Activated CD4-positive, alpha-beta T cell treated with anti-CD3 and anti-CD28 coated beads, Interleukin-2, amount 10 ng/mL, durations not matched to agents 24 days and 14 days (primary cell): ENCODE measurements at regions not wholly inside any gene's neighbourhood (a gene's known extent, or its start where the extent isn't known, plus 50 kb on each side); places are given as distances from the start of the nearest gene placed in this dataset.

ENCODE experiments used
- DNase-seq: peaks from one replicate; pipeline ENCODE4 v3.0.0; 2022
- H3K27ac Mint-ChIP-seq: one replicate; pipeline ENCODE4 v1.8.0; 2022; ENCODE audit warnings: mild to moderate bottlenecking, mixed read lengths
- H3K27me3 Mint-ChIP-seq: one replicate; pipeline ENCODE4 v1.8.0; 2022; ENCODE audit warnings: mixed read lengths
- H3K36me3 Mint-ChIP-seq: one replicate; pipeline ENCODE4 v1.8.0; 2022; ENCODE audit warnings: low read depth, mild to moderate bottlenecking, mixed read lengths
- H3K4me1 Mint-ChIP-seq: one replicate; pipeline ENCODE4 v1.8.0; 2021; ENCODE audit warnings: mixed read lengths
- H3K4me3 Mint-ChIP-seq: one replicate; pipeline ENCODE4 v1.8.0; 2022; ENCODE audit warnings: mild to moderate bottlenecking, moderate library complexity, mixed read lengths
- H3K9me3 Mint-ChIP-seq: one replicate; pipeline ENCODE4 v1.8.0; 2021; ENCODE audit warnings: mixed read lengths
- intact Hi-C: fragments of 100-400 bp; cut with micrococcal nuclease; formaldehyde crosslinking; loops from one replicate; pipeline ENCODE4 v1.15.1; 2023

DNA sequence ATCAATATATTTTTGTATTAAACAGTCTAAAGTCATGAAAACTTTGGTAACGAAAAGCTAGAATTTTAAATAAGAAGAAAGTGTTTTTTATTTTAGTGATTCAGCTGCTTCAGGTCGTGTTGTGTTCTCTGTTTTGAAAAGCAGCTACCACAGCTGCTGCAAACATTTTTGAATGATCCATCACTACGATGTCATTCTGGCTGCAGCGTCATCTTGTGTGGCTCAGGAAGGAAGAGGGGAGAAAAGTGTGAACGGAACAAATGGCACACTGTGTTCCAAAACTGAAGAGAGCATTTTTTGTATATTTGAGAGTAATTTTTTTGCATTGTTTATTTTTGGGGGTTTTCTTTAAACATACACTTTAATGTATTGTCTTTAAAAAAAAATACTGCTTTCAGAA, 323.0 kb upstream of the ADGRL2 start:
- no peak for DNase-seq
- Mint-ChIP-seq H3K4me1 (no peaks in the 10 kb centered on the region), H3K4me3 (no peak overlapping the region), H3K27ac (no peak overlapping the region), H3K27me3 (no peaks in the 10 kb centered on the region), H3K9me3 (no peaks in the 10 kb centered on the region), H3K36me3 (no peaks in the 10 kb centered on the region)
- intact Hi-C loops = no loop called here

- no peak overlapping the region for H3K27ac Mint-ChIP-seq
- intact Hi-C loops = no loop called here
- H3K27me3 Mint-ChIP-seq = no peaks in the 10 kb centered on the region
- no peak overlapping the region for H3K4me3 Mint-ChIP-seq
- no peaks in the 10 kb centered on the region for H3K9me3 Mint-ChIP-seq
- no peak for DNase-seq
- no peaks in the 10 kb centered on the region for H3K4me1 Mint-ChIP-seq
- H3K36me3 Mint-ChIP-seq = no peaks in the 10 kb centered on the region
These were observed 328.3 kb upstream of the ADGRL2 start for GRCh38 chr1:81472387-81472786.

DNA sequence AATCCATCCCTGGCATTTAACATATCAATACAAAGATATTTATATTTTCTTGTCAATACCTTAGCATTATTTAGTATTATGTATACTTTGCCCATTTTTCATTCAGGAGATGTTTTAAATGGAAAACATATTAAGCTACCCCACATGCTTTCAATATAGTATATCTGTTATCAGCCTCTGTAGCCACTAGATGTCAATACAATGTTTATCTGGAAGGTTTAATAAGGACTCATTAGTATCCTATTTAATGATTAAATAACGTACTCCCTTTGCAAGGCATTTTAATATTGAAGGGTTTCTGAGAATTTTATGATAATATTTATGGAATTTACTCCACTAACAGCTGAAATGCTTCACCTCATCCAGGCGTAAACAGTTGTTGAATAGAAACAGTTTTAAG, 329.5 kb upstream of the ADGRL2 start:
- intact Hi-C loops = no loop called here
- H3K27me3 Mint-ChIP-seq = no peaks in the 10 kb centered on the region
- no peak overlapping the region for H3K27ac Mint-ChIP-seq
- no peaks in the 10 kb centered on the region for H3K9me3 Mint-ChIP-seq
- H3K4me1 Mint-ChIP-seq = no peaks in the 10 kb centered on the region
- H3K4me3 Mint-ChIP-seq = no peak overlapping the region
- no peak for DNase-seq
- no peaks in the 10 kb centered on the region for H3K36me3 Mint-ChIP-seq

DNA sequence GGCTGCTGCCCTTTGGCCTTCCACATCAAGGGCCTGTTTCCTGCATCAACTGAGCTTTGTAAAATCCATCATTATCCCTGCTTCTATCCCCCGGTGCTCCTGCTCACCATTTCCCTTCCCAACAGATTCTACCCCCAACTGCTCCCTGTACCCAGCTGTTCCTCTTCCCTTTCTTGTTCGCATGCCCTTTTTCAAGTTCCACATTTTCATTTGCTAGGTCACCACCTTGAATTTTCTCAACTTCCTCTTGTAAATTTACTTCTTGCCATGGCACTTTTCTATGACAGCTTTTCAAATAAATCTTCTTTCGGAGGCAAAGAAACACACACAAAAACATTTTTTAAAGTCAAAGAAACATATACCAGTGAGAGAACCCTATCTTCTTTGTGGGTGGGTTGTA, 330.5 kb upstream of the ADGRL2 start:
- intact Hi-C loops = no loop called here
- Mint-ChIP-seq H3K9me3 (no peaks in the 10 kb centered on the region), H3K4me3 (no peak overlapping the region), H3K36me3 (no peaks in the 10 kb centered on the region), H3K27ac (no peak overlapping the region), H3K4me1 (no peaks in the 10 kb centered on the region), H3K27me3 (no peaks in the 10 kb centered on the region)
- no peak for DNase-seq

GRCh38 chr1:81467383-81467782, 333.4 kb upstream of the ADGRL2 start:
- intact Hi-C loops = no loop called here
- no peaks in the 10 kb centered on the region for H3K4me1 Mint-ChIP-seq
- H3K27me3 Mint-ChIP-seq = no peaks in the 10 kb centered on the region
- no peaks in the 10 kb centered on the region for H3K36me3 Mint-ChIP-seq
- no peak overlapping the region for H3K27ac Mint-ChIP-seq
- DNase-seq = no peak
- no peaks in the 10 kb centered on the region for H3K9me3 Mint-ChIP-seq
- no peak overlapping the region for H3K4me3 Mint-ChIP-seq

- Mint-ChIP-seq H3K27ac (no peak overlapping the region), H3K9me3 (no peaks in the 10 kb centered on the region), H3K4me1 (no peaks in the 10 kb centered on the region), H3K27me3 (no peaks in the 10 kb centered on the region), H3K4me3 (no peak overlapping the region), H3K36me3 (no peaks in the 10 kb centered on the region)
- DNase-seq = no peak
- intact Hi-C loops = no loop called here
These were observed 333.8 kb upstream of the ADGRL2 start for GRCh38 chr1:81466961-81467360.

DNA sequence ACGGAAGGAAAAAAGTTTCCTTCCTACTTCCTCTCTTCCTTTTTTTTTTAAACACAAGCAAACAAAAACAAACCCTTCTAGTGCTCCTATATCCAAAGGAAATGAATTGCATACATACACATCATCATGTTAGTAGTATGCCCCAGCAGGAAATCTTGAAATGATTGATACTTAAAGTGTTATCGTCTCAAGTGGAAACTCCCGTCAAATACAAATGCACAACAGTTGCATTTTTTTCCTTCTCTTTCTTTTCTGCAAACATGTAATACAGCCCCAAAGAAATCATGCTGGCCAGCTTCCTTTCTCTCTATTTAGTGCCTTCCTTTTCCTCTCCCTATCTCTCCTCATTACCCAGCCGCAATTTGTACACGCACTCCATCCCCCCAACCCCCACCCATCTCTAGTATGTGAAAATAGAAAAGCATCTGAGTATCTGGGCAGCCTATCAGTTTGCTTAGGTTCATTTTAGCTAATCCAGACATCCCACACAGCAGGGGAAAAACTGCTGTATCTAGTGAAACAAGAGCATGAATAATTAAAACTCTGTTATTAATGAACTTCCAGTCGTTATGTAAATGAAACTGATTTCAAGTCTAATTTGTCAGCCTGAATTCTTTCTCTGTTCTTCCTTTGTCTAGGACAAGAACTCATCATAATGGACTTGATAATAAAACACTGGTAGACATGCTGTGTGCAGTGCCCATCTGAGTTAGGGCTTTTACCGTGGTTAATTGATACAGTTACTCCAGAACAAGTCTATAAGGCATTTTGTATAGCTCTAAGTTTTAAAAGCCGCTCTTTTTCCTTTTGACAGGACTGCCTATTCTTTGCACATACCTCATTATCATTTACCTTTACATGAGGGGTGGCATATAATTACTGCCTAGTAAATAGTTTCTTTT, 336.5 kb upstream of the ADGRL2 start:
- no peaks in the 10 kb centered on the region for H3K27me3 Mint-ChIP-seq
- H3K4me1 Mint-ChIP-seq = no peaks in the 10 kb centered on the region
- DNase-seq = no peak
- H3K27ac Mint-ChIP-seq = no peak overlapping the region
- no peak overlapping the region for H3K4me3 Mint-ChIP-seq
- intact Hi-C loops = no loop called here
- no peaks in the 10 kb centered on the region for H3K9me3 Mint-ChIP-seq
- H3K36me3 Mint-ChIP-seq = no peaks in the 10 kb centered on the region

DNA sequence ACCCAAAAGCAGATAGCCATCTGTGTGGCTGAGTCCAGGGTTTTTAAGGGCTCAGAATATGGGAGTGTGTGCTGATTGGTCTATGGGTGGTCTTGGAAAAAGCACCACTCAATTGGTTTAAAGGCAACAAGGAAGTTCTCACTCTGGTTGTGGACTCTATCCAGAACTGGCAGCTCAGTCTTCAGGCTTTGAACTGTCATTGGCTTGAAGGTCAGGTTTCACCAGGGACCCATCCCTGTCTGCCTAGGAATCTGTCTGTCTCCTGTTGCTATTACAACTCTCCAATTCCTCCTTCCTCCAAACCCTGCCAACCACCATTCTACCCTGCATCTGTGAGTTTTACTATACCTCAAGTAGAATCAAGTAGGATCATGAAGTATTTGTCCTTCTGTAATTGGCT, 341.7 kb upstream of the ADGRL2 start:
- no peaks in the 10 kb centered on the region for H3K27me3 Mint-ChIP-seq
- H3K27ac Mint-ChIP-seq = no peak overlapping the region
- H3K9me3 Mint-ChIP-seq = no peaks in the 10 kb centered on the region
- intact Hi-C loops = no loop called here
- H3K4me3 Mint-ChIP-seq = no peak overlapping the region
- H3K4me1 Mint-ChIP-seq = no peaks in the 10 kb centered on the region
- no peak for DNase-seq
- H3K36me3 Mint-ChIP-seq = no peaks in the 10 kb centered on the region

DNA sequence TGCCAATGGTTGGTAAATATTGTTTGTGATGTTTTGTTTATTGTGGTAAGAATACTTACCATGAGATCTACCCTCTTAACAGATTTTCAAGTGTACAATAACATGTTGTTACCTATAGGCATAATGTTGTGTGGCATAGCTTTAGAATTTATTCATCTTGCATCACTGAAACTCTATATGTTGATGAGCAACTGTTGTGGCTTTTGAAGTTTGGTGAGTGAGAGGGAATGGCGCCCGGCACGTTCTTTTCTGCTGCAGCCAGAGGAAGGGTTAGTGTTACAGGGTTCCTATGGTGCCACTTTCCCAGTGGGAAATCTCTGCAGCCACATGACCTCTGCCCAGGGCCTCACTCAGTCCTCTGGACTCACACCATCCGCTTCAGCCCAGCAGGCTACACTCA, 342.5 kb upstream of the ADGRL2 start:
- Mint-ChIP-seq H3K27ac (no peak overlapping the region), H3K36me3 (no peaks in the 10 kb centered on the region), H3K4me1 (no peaks in the 10 kb centered on the region), H3K27me3 (no peaks in the 10 kb centered on the region), H3K4me3 (no peak overlapping the region), H3K9me3 (no peaks in the 10 kb centered on the region)
- intact Hi-C loops = no loop called here
- no peak for DNase-seq

DNA sequence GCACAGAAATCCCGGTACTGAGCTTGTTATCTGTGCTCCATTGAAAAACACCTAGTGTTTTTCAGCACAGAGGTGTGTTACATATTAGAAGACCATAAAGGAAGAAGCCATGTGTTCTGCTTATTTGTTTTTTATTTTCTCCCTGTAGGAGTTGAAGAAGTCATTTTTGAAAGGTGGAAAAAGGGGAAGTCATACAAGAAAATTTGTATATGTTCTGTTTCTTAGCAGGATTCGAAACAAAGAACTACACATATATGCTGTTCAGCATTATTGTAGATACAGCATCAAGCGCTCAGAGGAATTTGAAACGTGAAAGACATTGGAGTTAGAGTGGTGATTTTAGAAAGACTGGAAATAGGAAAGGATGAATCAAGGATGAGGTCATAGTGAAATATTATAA, 345.3 kb upstream of the ADGRL2 start:
- Mint-ChIP-seq H3K27me3 (no peaks in the 10 kb centered on the region), H3K4me1 (no peaks in the 10 kb centered on the region), H3K27ac (no peak overlapping the region), H3K36me3 (no peaks in the 10 kb centered on the region), H3K9me3 (no peaks in the 10 kb centered on the region), H3K4me3 (no peak overlapping the region)
- intact Hi-C loops = no loop called here
- DNase-seq = no peak

- H3K27ac Mint-ChIP-seq = no peak overlapping the region
- no peaks in the 10 kb centered on the region for H3K36me3 Mint-ChIP-seq
- no peaks in the 10 kb centered on the region for H3K27me3 Mint-ChIP-seq
- no peaks in the 10 kb centered on the region for H3K9me3 Mint-ChIP-seq
- H3K4me1 Mint-ChIP-seq = no peaks in the 10 kb centered on the region
- H3K4me3 Mint-ChIP-seq = no peak overlapping the region
- no peak for DNase-seq
- intact Hi-C loops = no loop called here
These were observed 346.8 kb upstream of the ADGRL2 start for GRCh38 chr1:81453971-81454370.

GRCh38 chr1:81453367-81453703, 347.4 kb upstream of the ADGRL2 start:
- Mint-ChIP-seq H3K27ac (no peak overlapping the region), H3K4me1 (no peaks in the 10 kb centered on the region), H3K36me3 (no peaks in the 10 kb centered on the region), H3K9me3 (no peaks in the 10 kb centered on the region), H3K4me3 (no peak overlapping the region), H3K27me3 (no peaks in the 10 kb centered on the region)
- intact Hi-C loops = no loop called here
- DNase-seq = no peak

GRCh38 chr1:81452693-81453366, 347.9 kb upstream of the ADGRL2 start:
- Mint-ChIP-seq H3K27me3 (no peaks in the 10 kb centered on the region), H3K4me3 (no peak overlapping the region), H3K9me3 (no peaks in the 10 kb centered on the region), H3K27ac (no peak overlapping the region), H3K4me1 (no peaks in the 10 kb centered on the region), H3K36me3 (no peaks in the 10 kb centered on the region)
- DNase-seq = no peak
- intact Hi-C loops = no loop called here

GRCh38 chr1:81449786-81450185, 350.9 kb upstream of the ADGRL2 start:
- H3K27ac Mint-ChIP-seq = no peak overlapping the region
- no peaks in the 10 kb centered on the region for H3K4me1 Mint-ChIP-seq
- H3K27me3 Mint-ChIP-seq = no peaks in the 10 kb centered on the region
- DNase-seq = no peak
- intact Hi-C loops = no loop called here
- no peaks in the 10 kb centered on the region for H3K36me3 Mint-ChIP-seq
- H3K9me3 Mint-ChIP-seq = no peaks in the 10 kb centered on the region
- no peak overlapping the region for H3K4me3 Mint-ChIP-seq
